Neural cell (in vitro differentiated cells): ENCODE measurements at regions not wholly inside any gene's neighbourhood (a gene's known extent, or its start where the extent isn't known, plus 50 kb on each side); places are given as distances from the start of the nearest gene placed in this dataset.

Source experiments
- H2AFZ ChIP-seq: fragments of 200-600, 300-800 bp; sonication (generic), shearing (Covaris generic); 2 replicates; pipeline ENCODE4 v1.6.0; 2014; ENCODE audit warnings: low read depth, mild to moderate bottlenecking, antibody characterized with exemption, low read length, moderate library complexity
- H3F3A ChIP-seq: fragments of 200-600 bp; shearing (Covaris generic); 2 replicates; pipeline ENCODE4 v1.6.1; 2016; ENCODE audit warnings: mild to moderate bottlenecking, moderate library complexity, mixed read lengths, antibody characterized with exemption, low read length; ENCODE audit not compliant: insufficient read depth, poor library complexity, severe bottlenecking
- H3K27ac ChIP-seq: fragments of 200-600, 300-800 bp; sonication (generic), shearing (Covaris generic); 2 replicates; pipeline ENCODE4 v1.5.1; 2014; ENCODE audit warnings: mild to moderate bottlenecking, low read length, moderate library complexity
- H3K27me3 ChIP-seq: fragments of 300-800, 200-600 bp; sonication (generic), shearing (Covaris generic); 2 replicates; pipeline ENCODE4 v1.6.0; 2014; ENCODE audit warnings: mild to moderate bottlenecking, low read depth, low read length, moderate library complexity; ENCODE audit not compliant: insufficient read depth
- H3K36me3 ChIP-seq: fragments of 300-800, 200-600 bp; sonication (generic), shearing (Covaris generic); 2 replicates; pipeline ENCODE4 v1.5.1; 2014; ENCODE audit warnings: mild to moderate bottlenecking, antibody characterized with exemption, low read length, moderate library complexity; ENCODE audit not compliant: insufficient read depth
- H3K4me2 ChIP-seq: fragments of 300-800, 200-600 bp; sonication (generic), shearing (Covaris generic); 2 replicates; pipeline ENCODE4 v1.6.0; 2014; ENCODE audit warnings: mild to moderate bottlenecking, low read length
- H3K4me3 ChIP-seq: fragments of 300-800, 200-600 bp; sonication (generic), shearing (Covaris generic); 2 replicates; pipeline ENCODE4 v1.5.1; 2014; ENCODE audit warnings: mild to moderate bottlenecking, low read length, moderate library complexity
- H3K79me2 ChIP-seq: fragments of 200-600 bp; shearing (Covaris generic); replicated peaks from 2 replicates; pipeline ENCODE4 v1.6.0; 2014; ENCODE audit warnings: mild to moderate bottlenecking, low read length, moderate library complexity; ENCODE audit not compliant: insufficient read depth
- H3K9ac ChIP-seq: fragments of 300-800, 200-600 bp; sonication (generic), shearing (Covaris generic); 2 replicates; pipeline ENCODE4 v1.6.1; 2016; ENCODE audit warnings: mild to moderate bottlenecking, low read length, mixed read lengths
- H3K9me2 ChIP-seq: fragments of 200-600 bp; shearing (Covaris generic); 2 replicates; pipeline ENCODE4 v1.6.1; 2016; ENCODE audit warnings: mild to moderate bottlenecking, low read length, mixed read lengths; ENCODE audit not compliant: insufficient read depth
- H3K9me3 ChIP-seq: fragments of 200-600, 300-800 bp; sonication (generic), shearing (Covaris generic); 2 replicates; pipeline ENCODE4 v1.6.1; 2016; ENCODE audit warnings: mild to moderate bottlenecking, mixed run types, low read length, moderate library complexity, mixed read lengths
- H4K20me1 ChIP-seq: fragments of 200-600 bp; shearing (Covaris generic); 2 replicates; pipeline ENCODE4 v1.6.1; 2016; ENCODE audit warnings: mild to moderate bottlenecking, mixed run types; ENCODE audit not compliant: insufficient read depth
- EP300 ChIP-seq: fragments of 450-650 bp; conservative IDR thresholded peaks from 2 replicates; pipeline ENCODE4 v1.6.1; 2014; ENCODE audit warnings: antibody characterized with exemption, mild to moderate bottlenecking, moderate library complexity; ENCODE audit not compliant: poor library complexity, severe bottlenecking
- EZH2 ChIP-seq: fragments of 200-600, 300-800 bp; shearing (Covaris generic), sonication (generic); IDR thresholded peaks from 2 replicates; pipeline ENCODE4 v1.6.1; 2014; ENCODE audit warnings: antibody characterized with exemption, low read length, borderline replicate concordance, mild to moderate bottlenecking; ENCODE audit not compliant: insufficient read depth, poor library complexity, severe bottlenecking
- MXI1 ChIP-seq: fragments of 450-650 bp; conservative IDR thresholded peaks from 2 replicates; pipeline ENCODE4 v1.6.1; 2014; ENCODE audit warnings: antibody characterized with exemption, mild to moderate bottlenecking; ENCODE audit not compliant: poor library complexity, severe bottlenecking
- POLR2AphosphoS5 ChIP-seq: IDR thresholded peaks from 2 replicates; pipeline ENCODE4 v1.6.1; 2012
- RAD21 ChIP-seq: fragments of 450-650 bp; conservative IDR thresholded peaks from 2 replicates; pipeline ENCODE4 v1.6.1; 2014; ENCODE audit warnings: antibody characterized with exemption, mild to moderate bottlenecking, moderate library complexity
- REST ChIP-seq: IDR thresholded peaks from 2 replicates; pipeline ENCODE4 v1.6.1; 2012; ENCODE audit warnings: borderline replicate concordance
- SMC3 ChIP-seq: fragments of 450-650 bp; conservative IDR thresholded peaks from 2 replicates; pipeline ENCODE4 v1.6.1; 2014; ENCODE audit warnings: antibody characterized with exemption, mild to moderate bottlenecking, moderate library complexity; ENCODE audit not compliant: poor library complexity
- TAF1 ChIP-seq: IDR thresholded peaks from 2 replicates; pipeline ENCODE4 v1.6.1; 2012; ENCODE audit warnings: low read depth
- TF ChIP-seq, protein P1 (sequence below): fragments of 450-650 bp; IDR thresholded peaks from 2 replicates; pipeline ENCODE4 v1.5.1; 2014; ENCODE audit warnings: antibody characterized with exemption, mild to moderate bottlenecking, moderate library complexity; ENCODE audit not compliant: poor library complexity, severe bottlenecking

DNA sequence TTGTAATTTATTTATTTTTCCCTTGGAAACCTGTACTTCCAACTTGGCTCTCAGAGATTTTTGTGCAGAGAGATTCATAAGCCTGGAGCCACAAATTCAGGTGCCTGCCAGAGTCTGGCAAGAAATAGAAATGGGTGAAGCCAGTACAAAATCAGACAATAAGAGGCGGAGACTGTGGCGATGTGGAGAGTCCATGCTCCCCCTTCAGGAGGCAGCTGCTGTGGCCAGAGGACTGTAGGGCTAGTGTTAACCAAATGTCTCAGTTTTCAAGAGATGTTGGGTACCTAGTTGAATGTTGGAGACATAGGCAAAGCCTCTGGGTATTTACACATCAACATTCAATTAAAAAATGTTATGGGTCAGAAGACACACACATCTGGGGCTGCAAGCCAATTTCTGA, 208.6 kb downstream of the PSAT1 start:
- Histone ChIP-seq H3K4me3 (no peak overlapping the region), H3K27ac (no peak overlapping the region), H3K4me2 (no peak overlapping the region), H3K27me3 (no peaks in the 10 kb centered on the region), H2AFZ (no peak overlapping the region), H3K79me2 (no peaks in the 10 kb centered on the region), H3K9ac (no peak overlapping the region), H3K36me3 (no peaks in the 10 kb centered on the region), H3K9me3 (no peaks in the 10 kb centered on the region), H3K9me2 (no peaks in the 10 kb centered on the region), H4K20me1 (no peaks in the 10 kb centered on the region), H3F3A (no peaks in the 10 kb centered on the region)
- TF ChIP-seq MXI1: no peak
- TF ChIP-seq, protein P1, sequence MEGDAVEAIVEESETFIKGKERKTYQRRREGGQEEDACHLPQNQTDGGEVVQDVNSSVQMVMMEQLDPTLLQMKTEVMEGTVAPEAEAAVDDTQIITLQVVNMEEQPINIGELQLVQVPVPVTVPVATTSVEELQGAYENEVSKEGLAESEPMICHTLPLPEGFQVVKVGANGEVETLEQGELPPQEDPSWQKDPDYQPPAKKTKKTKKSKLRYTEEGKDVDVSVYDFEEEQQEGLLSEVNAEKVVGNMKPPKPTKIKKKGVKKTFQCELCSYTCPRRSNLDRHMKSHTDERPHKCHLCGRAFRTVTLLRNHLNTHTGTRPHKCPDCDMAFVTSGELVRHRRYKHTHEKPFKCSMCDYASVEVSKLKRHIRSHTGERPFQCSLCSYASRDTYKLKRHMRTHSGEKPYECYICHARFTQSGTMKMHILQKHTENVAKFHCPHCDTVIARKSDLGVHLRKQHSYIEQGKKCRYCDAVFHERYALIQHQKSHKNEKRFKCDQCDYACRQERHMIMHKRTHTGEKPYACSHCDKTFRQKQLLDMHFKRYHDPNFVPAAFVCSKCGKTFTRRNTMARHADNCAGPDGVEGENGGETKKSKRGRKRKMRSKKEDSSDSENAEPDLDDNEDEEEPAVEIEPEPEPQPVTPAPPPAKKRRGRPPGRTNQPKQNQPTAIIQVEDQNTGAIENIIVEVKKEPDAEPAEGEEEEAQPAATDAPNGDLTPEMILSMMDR: no peak

DNA sequence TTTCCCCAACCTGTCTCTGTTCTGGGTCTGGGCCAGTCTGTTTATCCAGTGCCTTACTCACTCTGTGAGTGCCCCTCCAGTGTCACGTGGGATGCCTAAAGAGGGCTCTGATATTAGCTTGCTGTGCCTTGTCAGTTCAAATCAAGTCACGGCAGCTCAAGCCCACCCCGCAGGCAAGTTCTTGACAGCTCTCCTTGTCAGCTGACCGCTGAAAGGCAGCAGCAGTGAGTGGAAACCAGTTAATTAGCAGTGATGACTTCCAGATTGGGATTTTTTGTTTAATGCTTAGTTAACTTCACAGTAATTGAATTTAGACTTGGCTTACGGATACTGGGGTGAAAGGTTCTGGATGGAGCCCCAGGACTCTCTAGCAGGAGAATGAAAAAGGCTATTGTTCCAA, 210.1 kb downstream of the PSAT1 start:
- TF ChIP-seq SMC3 (no peak), POLR2AphosphoS5 (peak; percentile 12)
- Histone ChIP-seq H3K4me2 (no peak overlapping the region), H3K27ac (no peak overlapping the region), H2AFZ (no peak overlapping the region), H3K36me3 (no peaks in the 10 kb centered on the region), H3K9ac (no peak overlapping the region), H3F3A (no peaks in the 10 kb centered on the region), H3K9me2 (no peaks in the 10 kb centered on the region), H3K4me3 (no peak overlapping the region), H3K79me2 (no peaks in the 10 kb centered on the region), H4K20me1 (no peaks in the 10 kb centered on the region), H3K27me3 (no peaks in the 10 kb centered on the region), H3K9me3 (no peaks in the 10 kb centered on the region)

GRCh38 chr9:78510035-78510434, 213.1 kb downstream of the PSAT1 start:
- Histone ChIP-seq H3K4me3 (no peak overlapping the region), H3F3A (no peaks in the 10 kb centered on the region), H3K4me2 (no peak overlapping the region), H2AFZ (no peak overlapping the region), H3K9me3 (peaks cover 2% of the 10 kb centered on the region), H4K20me1 (no peaks in the 10 kb centered on the region), H3K79me2 (no peaks in the 10 kb centered on the region), H3K9me2 (no peaks in the 10 kb centered on the region), H3K36me3 (no peaks in the 10 kb centered on the region), H3K9ac (no peak overlapping the region), H3K27ac (no peak overlapping the region), H3K27me3 (no peaks in the 10 kb centered on the region)
- TF ChIP-seq SMC3 (no peak), RAD21 (no peak), MXI1 (no peak), EP300 (no peak), EZH2 (no peak), REST (no peak), TAF1 (no peak), POLR2AphosphoS5 (no peak)
- TF ChIP-seq, protein P1: no peak
